IPS DF 4.7 (cell line): ENCODE measurements at regions not wholly inside any gene's neighbourhood (a gene's known extent, or its start where the extent isn't known, plus 50 kb on each side); places are given as distances from the start of the nearest gene placed in this dataset.
"Not testable (repeated sequence)": the region's sequence is repeated elsewhere in the genome, so short reads cannot be mapped to it uniquely, and the experiment has no call there.

Source experiments
- DNase-seq: peaks from one replicate; pipeline ENCODE4 v3.0.0-alpha.2; 2013; ENCODE audit warnings: low spot score; ENCODE audit errors: extremely low read depth

- no peak for DNase-seq
Observed at GRCh38 chr2:58595714-58596113, 354.6 kb upstream of the FANCL start.

GRCh38 chr2:58594762-58595161 lies 353.6 kb upstream of the FANCL start:
- DNase-seq, result no peak

DNA sequence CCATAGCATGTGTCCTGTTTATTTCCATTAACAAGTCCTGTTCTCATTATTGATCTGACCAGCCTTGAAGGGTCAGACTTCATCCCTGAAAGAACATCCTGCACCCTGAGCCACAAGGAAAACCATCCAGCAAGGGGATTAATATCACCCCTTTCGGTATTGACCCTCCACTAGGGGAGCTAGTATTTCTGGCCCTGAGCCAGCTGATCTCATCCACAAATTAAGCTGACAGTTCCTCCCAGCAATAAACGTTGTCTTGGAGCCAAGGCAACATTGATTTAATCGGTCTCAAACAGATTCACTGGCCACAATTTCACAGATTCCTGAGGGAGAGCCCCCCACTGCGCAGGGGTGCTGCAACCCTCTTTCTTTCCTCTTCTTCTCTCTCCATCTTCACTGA lies 353.1 kb upstream of the FANCL start:
- no peak for DNase-seq

- not testable (repeated sequence) for DNase-seq
Observed at GRCh38 chr2:58586178-58586577, 345.1 kb upstream of the FANCL start.

DNA sequence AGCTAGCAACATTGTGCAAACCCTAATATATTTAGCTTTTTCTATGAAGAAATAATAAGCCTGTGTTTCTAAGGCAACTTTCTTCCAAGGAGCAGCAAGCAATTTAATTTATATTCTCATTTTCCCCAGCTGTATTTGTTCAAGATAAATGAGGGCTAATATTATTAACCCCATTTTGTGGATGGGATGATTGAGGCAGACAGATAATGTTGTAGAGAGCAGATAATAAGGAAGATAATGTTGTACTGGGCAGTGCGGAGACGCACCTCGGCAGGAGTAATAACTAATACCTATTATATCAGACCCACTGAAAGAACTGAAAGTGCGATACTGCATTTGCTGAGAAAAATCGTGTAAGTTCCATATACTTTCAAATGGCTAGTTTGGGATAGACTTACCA lies 344.1 kb upstream of the FANCL start:
- DNase-seq, result no peak

DNA sequence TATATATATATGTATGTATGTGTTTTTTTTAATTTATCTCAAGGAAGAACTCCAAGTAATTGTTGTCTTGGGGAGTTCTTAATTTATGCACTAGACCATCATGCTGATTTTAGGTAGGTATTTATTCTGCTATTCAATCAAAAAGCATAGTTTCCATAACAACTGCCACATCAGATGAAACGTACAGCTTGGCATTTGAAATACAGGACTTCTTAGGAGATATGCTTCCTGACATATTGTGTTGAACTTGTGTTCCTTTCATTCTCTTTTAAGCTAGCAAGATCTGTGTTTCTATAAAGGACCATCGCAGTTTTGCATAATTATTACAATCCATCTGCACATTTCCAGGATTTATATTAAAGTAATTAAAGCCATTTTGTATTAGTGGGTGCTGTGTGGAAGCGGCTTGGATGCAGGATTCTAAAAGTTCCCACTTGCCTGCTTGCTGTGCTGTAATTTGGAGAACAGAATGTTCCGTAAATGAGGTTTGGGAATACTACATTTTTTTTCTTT lies 343.5 kb upstream of the FANCL start:
- DNase-seq, result no peak

- DNase-seq, result no peak
Observed at GRCh38 chr2:58578276-58578675, 337.2 kb upstream of the FANCL start.

- no peak for DNase-seq
Observed at GRCh38 chr2:58574873-58575272, 333.7 kb upstream of the FANCL start.

DNA sequence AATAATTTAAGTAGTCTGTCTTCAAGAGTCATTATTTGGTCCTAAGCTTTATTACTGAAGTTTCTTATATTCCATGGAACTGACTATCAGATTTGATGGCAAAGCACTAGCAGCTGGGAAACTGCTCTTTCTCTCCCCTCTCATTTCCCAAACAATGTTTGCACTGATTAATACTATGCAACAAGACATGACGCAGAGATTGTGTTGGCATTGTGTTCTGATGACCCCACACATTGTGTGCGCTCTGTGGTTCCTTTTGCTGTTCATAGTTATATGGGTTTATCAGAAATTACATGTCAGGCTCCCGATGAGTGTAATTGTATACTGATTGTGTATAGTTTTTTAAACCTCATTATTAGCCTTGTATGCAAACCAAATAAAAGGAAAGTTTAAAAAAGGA lies 331.6 kb upstream of the FANCL start:
- no peak for DNase-seq

DNA sequence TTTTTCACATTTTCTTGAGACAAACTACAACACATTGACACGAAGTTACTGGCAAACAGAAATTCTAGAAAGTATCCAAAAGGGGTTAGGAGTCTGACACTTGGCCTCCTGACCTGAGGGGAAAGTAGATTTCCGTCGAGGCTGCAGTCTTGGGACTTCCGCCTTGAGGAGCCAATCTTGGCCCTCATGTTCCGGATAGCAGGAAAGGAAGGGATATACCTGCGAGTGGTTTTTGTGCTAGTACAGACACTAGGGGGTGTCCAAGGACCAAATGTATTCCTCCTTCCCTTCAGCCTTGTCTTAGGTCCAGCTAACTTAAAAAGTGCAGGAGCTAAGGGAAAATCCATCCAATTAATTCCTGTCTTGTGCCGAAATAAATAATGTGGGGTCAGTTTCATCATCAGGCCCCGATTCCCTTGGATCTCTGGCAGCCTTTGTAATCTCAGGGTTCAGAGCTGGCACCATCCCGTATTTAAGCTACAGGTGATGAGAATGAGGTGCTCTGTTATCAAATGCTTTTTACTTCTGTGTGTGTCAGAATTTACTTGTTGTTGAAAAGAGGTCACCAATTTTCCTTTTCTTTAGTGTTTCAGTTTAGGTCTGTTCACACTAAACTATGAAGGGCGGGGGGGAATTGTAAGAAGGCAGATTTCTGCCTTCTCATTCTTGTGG lies 330.2 kb upstream of the FANCL start:
- peak; percentile 90 for DNase-seq

- DNase-seq, result no peak
Observed at GRCh38 chr2:58569475-58570185, 328.5 kb upstream of the FANCL start.

- DNase-seq, result no peak
Observed at GRCh38 chr2:58568901-58569300, 327.8 kb upstream of the FANCL start.

DNA sequence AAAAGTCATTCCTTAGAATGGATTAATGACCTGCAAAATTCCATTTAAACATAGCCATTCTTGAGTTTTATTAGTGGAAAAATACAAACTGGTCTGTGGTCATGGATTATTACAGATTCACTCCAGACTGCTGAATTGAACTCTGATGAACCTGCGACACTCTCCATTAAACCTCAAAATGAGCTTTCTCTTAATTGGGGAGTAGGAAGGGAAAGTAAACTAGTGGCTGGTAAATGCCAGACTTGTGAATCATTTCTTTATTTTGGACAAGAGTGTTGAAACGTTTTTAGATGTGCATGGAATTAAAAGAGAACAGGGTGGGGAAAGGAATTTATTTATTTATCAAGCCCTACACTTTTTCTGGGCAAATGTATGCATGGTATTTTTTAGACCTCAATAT lies 321.2 kb upstream of the FANCL start:
- DNase-seq, result no peak

GRCh38 chr2:58560531-58560930 lies 319.4 kb upstream of the FANCL start:
- DNase-seq, result no peak

- DNase-seq, result no peak
Observed at GRCh38 chr2:58558881-58559280, 317.8 kb upstream of the FANCL start.

- DNase-seq, result no peak
Observed at GRCh38 chr2:58557176-58557575, 316.1 kb upstream of the FANCL start.

- no peak for DNase-seq
Observed at GRCh38 chr2:58553937-58554336, 312.8 kb upstream of the FANCL start.

GRCh38 chr2:58553522-58553921 lies 312.4 kb upstream of the FANCL start:
- DNase-seq, result no peak

DNA sequence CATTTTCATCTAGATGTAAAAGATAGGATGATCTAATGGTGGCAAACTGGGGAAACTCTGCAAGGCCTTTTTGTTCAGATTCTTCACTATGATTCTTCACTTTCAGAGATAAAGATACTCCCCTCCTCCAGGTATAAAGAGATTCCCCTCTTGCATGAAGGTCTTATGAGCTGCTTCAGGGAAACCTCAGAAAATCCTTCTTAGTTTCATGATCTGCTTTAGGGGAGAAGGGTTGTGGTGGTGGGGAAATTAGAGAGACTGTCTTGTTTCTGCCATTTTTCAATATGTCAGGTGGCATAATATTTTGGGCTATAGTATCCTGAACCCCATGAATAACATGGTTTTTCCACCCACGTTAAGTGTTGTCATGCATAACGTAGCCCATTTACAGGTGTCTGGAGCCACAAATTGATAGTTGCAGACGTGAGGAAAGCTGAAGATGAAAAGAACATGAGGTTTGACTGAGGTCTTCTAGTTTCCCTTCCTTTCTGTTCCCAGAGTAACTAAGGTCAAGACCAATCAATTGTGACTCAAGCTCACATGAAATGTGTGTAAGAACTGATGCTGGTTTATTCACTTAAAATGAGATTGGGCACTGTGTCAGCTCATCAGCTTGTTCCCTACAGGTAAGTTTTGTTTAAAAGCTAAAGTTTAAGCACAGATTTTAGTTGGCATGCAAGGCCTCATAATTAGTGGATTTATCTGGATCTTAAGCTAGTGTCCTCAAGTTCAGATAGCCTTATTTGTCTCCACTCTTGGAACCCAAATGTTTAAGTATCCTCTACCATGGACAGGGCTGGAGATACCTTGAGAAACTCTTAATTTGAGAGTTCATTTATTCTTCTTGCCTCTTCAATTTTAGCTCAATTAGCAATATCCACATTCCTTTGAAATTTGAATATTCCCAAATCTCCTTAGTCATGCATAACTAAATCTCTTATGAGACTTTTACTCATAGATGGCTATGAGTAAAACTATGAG lies 304.5 kb upstream of the FANCL start:
- DNase-seq, result no peak

DNA sequence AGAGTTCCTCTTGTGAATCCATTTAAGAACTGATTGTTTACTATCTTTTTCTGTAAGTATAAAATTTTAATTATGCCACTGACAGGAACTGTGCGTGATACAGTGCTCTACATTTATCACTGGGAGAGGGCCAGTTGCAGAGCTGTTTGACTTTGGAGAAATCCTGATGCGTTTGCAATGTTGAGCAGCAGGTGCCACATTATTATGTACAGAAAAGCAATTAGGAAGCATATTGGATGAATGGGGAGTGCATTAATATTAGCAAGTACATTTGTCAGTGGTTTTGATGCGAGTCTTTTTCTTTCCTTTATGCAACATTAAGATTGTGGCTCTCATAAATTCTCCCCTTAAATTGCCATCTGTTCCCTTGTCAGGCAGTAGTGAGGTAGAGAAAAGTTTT lies 302.3 kb upstream of the FANCL start:
- no peak for DNase-seq

DNA sequence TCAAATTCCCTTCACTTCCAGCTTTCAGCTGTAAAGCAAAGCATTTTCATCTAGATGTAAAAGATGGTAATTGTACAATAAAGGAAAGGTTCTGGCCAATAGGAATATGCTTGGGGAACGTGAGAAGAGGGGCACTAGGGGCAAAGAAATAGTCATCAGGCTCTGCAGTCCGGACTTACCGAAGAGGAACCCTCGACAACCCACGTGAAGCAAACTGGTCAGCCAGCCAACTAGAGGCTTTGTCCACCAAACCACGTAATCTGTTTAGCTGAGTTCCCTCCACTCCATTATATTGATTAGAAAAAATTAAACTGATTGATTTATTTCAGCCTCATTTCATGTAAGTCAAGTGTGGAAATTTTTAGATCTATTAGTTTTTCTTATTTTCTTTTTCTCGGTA lies 300.4 kb upstream of the FANCL start:
- no peak for DNase-seq

GRCh38 chr2:58540681-58541080 lies 299.6 kb upstream of the FANCL start:
- DNase-seq, result no peak
